ENCODE measurements at regions not wholly inside any gene's neighbourhood (a gene's known extent, or its start where the extent isn't known, plus 50 kb on each side); places are given as distances from the start of the nearest gene placed in this dataset.

GRCh38 chr1:201762381-201762780, 66.6 kb upstream of the IPO9 start:
- peaks cover 13 to 29% of the 10 kb centered on the region in 2 donors for H3K4me1 ChIP-seq (ENCODE audit: control insufficient read depth in 1 of 2, insufficient read depth in 2 of 2, low read length in 2 of 2)
- intact Hi-C loops (cut with DNase I): no loop called here
- peak overlapping the region; percentile 40 to 67 for H3K27ac ChIP-seq (ENCODE audit: low read depth in 1 of 2, low read length in 2 of 2)

DNA sequence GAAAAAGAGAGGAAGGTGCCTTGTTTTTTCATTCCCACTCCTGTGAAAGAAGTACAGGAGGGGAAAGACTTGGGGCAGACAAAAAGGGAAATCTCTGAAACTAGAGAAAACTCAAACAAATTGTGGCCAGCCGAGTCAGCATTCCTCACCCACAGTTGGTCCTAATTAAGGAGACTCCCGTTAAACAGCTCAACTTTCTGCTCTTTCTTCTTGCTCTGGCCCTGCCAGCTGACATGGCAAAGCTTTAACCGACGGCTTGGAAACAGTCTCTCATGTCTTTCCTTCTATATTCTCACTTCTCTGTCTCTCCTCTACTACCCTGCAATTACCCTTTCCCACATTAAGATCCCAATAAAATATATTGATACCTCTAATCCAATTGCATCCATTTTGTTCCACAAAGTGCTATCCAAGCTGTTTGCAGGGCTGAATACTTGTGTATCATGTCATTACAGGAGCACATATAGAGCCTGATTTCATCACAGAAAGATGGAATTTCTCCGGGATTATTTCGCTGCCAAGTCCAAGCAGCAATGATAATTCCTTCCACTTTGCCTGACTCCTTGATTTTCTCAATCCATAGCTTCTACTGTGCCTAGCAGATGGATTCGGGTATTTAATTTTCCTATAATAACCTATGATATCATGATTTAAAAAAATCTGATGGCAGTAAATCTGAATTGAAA, 65.4 kb upstream of the IPO9 start:
- Histone ChIP-seq H3K27me3 (ENCODE audit: control insufficient read depth in 1 of 2, insufficient read depth in 2 of 2, low read length in 1 of 2) (no peaks in the 10 kb centered on the region), H3K4me1 (ENCODE audit: control insufficient read depth in 1 of 2, insufficient read depth in 2 of 2, low read length in 2 of 2) (peaks cover 16 to 32% of the 10 kb centered on the region in 2 donors), H3K4me3 (ENCODE audit: low read length in 2 of 2) (no peak overlapping the region), H3K9me3 (ENCODE audit: control insufficient read depth, low read length) (no peaks in the 10 kb centered on the region), H3K27ac (ENCODE audit: low read depth in 1 of 2, low read length in 2 of 2) (peak overlapping the region; percentile 76 to 93), H3K36me3 (ENCODE audit: control insufficient read depth in 1 of 2, insufficient read depth in 2 of 2, low read length in 1 of 2) (no peaks in the 10 kb centered on the region)
- intact Hi-C loops (cut with DNase I): no loop called here
- WGBS, 2 donors: 15 to 17% methylated on average over 7 of the region's 7 CpGs
- DNase-seq: no peak
- ATAC-seq (ENCODE audit: low FRiP score): no peak

More at GRCh38 chr1:201762381-201762780, 66.6 kb upstream of the IPO9 start:
- Histone ChIP-seq H3K36me3 (ENCODE audit: control insufficient read depth in 1 of 2, insufficient read depth in 2 of 2, low read length in 1 of 2) (no peaks in the 10 kb centered on the region), H3K27me3 (ENCODE audit: control insufficient read depth in 1 of 2, insufficient read depth in 2 of 2, low read length in 1 of 2) (no peaks in the 10 kb centered on the region), H3K4me3 (ENCODE audit: low read length in 2 of 2) (no peak overlapping the region), H3K9me3 (ENCODE audit: control insufficient read depth, low read length) (no peaks in the 10 kb centered on the region)
- 55 to 58% methylated on average over 2 of the region's 2 CpGs for WGBS, 2 donors
- ATAC-seq (ENCODE audit: low FRiP score): no peak
- no peak for DNase-seq

DNA sequence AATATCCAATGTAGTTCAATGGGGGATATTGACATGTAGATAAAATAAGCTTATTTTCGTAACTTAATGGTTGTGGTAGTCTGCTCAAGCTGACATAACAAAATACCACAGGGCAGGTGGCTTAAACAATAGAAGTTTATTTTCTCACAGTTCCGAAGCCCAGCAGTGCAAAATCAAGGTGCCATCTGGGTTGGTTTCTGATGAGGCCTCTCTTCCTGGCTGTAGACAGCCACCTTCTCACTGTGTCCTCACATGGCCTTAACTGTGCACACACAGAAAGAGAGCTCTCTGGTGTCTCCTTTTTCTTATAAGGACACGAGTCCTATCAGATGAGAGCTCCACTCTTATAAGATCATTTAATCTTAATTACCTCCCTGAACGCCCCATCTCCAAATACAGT, 64.8 kb upstream of the IPO9 start:
- peaks cover 16 to 37% of the 10 kb centered on the region in 2 donors for H3K4me1 ChIP-seq (ENCODE audit: control insufficient read depth in 1 of 2, insufficient read depth in 2 of 2, low read length in 2 of 2)

GRCh38 chr1:201764579-201764978, 64.4 kb upstream of the IPO9 start:
- Histone ChIP-seq H3K9me3 (ENCODE audit: control insufficient read depth, low read length) (no peaks in the 10 kb centered on the region), H3K36me3 (ENCODE audit: control insufficient read depth in 1 of 2, insufficient read depth in 2 of 2, low read length in 1 of 2) (no peaks in the 10 kb centered on the region), H3K27me3 (ENCODE audit: control insufficient read depth in 1 of 2, insufficient read depth in 2 of 2, low read length in 1 of 2) (no peaks in the 10 kb centered on the region), H3K4me3 (ENCODE audit: low read length in 2 of 2) (no peak overlapping the region), H3K4me1 (ENCODE audit: control insufficient read depth in 1 of 2, insufficient read depth in 2 of 2, low read length in 2 of 2) (peaks cover 16 to 38% of the 10 kb centered on the region in 2 donors), H3K27ac (ENCODE audit: low read depth in 1 of 2, low read length in 2 of 2) (peak overlapping the region; percentile 28 to 48)
- DNase-seq: no peak
- no peak for ATAC-seq (ENCODE audit: low FRiP score)
- intact Hi-C loops (cut with DNase I): no loop called here
- WGBS, 2 donors: 90 to 93% methylated on average over 2 of the region's 2 CpGs

More for the DNA sequence above, 64.8 kb upstream of the IPO9 start:
- intact Hi-C loops (cut with DNase I): no loop called here
- DNase-seq: no peak
- WGBS, 2 donors: 82 to 84% methylated on average over 4 of the region's 4 CpGs
- Histone ChIP-seq H3K4me3 (ENCODE audit: low read length in 2 of 2) (no peak overlapping the region), H3K27ac (ENCODE audit: low read depth in 1 of 2, low read length in 2 of 2) (peak overlapping the region; percentile 76 to 93), H3K27me3 (ENCODE audit: control insufficient read depth in 1 of 2, insufficient read depth in 2 of 2, low read length in 1 of 2) (no peaks in the 10 kb centered on the region), H3K9me3 (ENCODE audit: control insufficient read depth, low read length) (no peaks in the 10 kb centered on the region), H3K36me3 (ENCODE audit: control insufficient read depth in 1 of 2, insufficient read depth in 2 of 2, low read length in 1 of 2) (no peaks in the 10 kb centered on the region)
- no peak for ATAC-seq (ENCODE audit: low FRiP score)

DNA sequence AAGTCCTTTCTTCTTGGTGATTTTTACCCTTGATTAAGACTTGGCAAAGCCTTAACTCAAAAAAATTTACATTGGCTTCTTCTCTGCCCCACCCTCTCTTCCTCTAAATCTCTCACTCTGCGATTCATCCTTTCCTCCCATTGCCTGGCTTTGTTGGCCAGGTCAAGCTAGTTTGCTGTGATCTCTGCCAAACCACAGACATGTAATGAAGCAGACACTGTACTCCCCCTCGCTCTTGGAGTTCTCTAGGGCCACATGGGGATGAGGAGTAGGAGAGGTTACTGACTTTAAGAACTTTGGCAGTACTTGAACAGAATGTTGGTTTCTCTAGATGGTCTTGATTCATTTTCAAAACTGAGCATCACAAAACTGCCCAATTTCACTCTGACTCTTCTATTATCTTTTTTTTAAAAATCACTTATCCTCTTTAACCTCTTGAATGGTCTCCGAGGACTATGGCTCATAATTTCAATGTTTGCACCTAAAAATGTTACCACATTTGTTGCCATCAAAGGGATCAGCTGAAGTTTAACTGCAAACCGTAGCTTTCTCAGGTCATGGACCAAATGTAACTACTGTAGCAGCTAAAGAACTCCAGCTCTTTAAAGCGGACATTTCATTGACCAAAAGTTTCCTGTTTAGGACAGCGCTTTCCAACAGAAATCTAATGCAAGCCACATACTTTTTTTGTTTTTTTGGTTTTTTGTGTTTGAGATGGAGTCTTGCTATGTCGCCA, 62.7 kb upstream of the IPO9 start:
- H3K27ac ChIP-seq (ENCODE audit: low read depth in 1 of 2, low read length in 2 of 2): peak overlapping the region in 1 of 2 donors; percentile 68
- no peaks in the 10 kb centered on the region for H3K9me3 ChIP-seq (ENCODE audit: control insufficient read depth, low read length)
- H3K27me3 ChIP-seq (ENCODE audit: control insufficient read depth in 1 of 2, insufficient read depth in 2 of 2, low read length in 1 of 2): no peaks in the 10 kb centered on the region
- peak; percentile 68 for ATAC-seq (ENCODE audit: low FRiP score)
- WGBS, 2 donors: 63 to 64% methylated on average over 7 of the region's 7 CpGs
- intact Hi-C loops (cut with DNase I): no loop called here
- no peaks in the 10 kb centered on the region for H3K36me3 ChIP-seq (ENCODE audit: control insufficient read depth in 1 of 2, insufficient read depth in 2 of 2, low read length in 1 of 2)
- DNase-seq: no peak
- no peak overlapping the region for H3K4me3 ChIP-seq (ENCODE audit: low read length in 2 of 2)
- H3K4me1 ChIP-seq (ENCODE audit: control insufficient read depth in 1 of 2, insufficient read depth in 2 of 2, low read length in 2 of 2): peaks cover 9 to 31% of the 10 kb centered on the region in 2 donors

- Histone ChIP-seq H3K9me3 (ENCODE audit: control insufficient read depth, low read length) (no peaks in the 10 kb centered on the region), H3K27me3 (ENCODE audit: control insufficient read depth in 1 of 2, insufficient read depth in 2 of 2, low read length in 1 of 2) (no peaks in the 10 kb centered on the region), H3K4me3 (ENCODE audit: low read length in 2 of 2) (no peak overlapping the region), H3K27ac (ENCODE audit: low read depth in 1 of 2, low read length in 2 of 2) (no peak overlapping the region), H3K4me1 (ENCODE audit: control insufficient read depth in 1 of 2, insufficient read depth in 2 of 2, low read length in 2 of 2) (peaks cover 8 to 30% of the 10 kb centered on the region in 2 donors), H3K36me3 (ENCODE audit: control insufficient read depth in 1 of 2, insufficient read depth in 2 of 2, low read length in 1 of 2) (no peaks in the 10 kb centered on the region)
- intact Hi-C loops (cut with DNase I): no loop called here
- ATAC-seq (ENCODE audit: low FRiP score): no peak
- 93 to 95% methylated on average over 6 of the region's 6 CpGs for WGBS, 2 donors
- no peak for DNase-seq
These were observed 61.6 kb upstream of the IPO9 start for GRCh38 chr1:201767339-201767738.

DNA sequence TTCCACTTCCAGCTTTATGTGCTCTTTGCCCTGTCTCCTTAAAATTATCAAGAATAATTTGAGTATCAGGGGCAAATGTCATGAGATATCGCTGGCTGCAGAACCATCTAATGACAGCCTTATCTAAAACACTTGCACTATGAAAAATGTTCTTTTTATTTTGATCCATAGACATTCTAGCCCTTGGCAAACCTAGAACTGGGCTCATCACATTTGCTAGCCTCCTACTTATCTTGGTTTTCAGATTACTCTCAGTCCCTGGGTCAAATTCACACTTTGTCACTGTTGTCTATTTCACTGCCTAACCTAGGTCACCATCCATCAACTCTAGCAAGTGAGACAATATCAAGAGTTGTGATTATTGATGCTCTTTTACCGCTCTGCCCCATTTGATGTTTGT, 59.9 kb upstream of the IPO9 start:
- no peaks in the 10 kb centered on the region for H3K9me3 ChIP-seq (ENCODE audit: control insufficient read depth, low read length)
- DNase-seq: no peak
- no peak for ATAC-seq (ENCODE audit: low FRiP score)
- peak overlapping the region; percentile 25 to 57 for H3K27ac ChIP-seq (ENCODE audit: low read depth in 1 of 2, low read length in 2 of 2)
- H3K36me3 ChIP-seq (ENCODE audit: control insufficient read depth in 1 of 2, insufficient read depth in 2 of 2, low read length in 1 of 2): no peaks in the 10 kb centered on the region
- no peak overlapping the region for H3K4me3 ChIP-seq (ENCODE audit: low read length in 2 of 2)
- H3K27me3 ChIP-seq (ENCODE audit: control insufficient read depth in 1 of 2, insufficient read depth in 2 of 2, low read length in 1 of 2): no peaks in the 10 kb centered on the region
- intact Hi-C loops (cut with DNase I): no loop called here
- peaks cover 4 to 26% of the 10 kb centered on the region in 2 donors for H3K4me1 ChIP-seq (ENCODE audit: control insufficient read depth in 1 of 2, insufficient read depth in 2 of 2, low read length in 2 of 2)
- 66 to 72% methylated on average over 2 of the region's 2 CpGs for WGBS, 2 donors

- DNase-seq: peak in 1 of 2 donors; percentile 83
- Histone ChIP-seq H3K9me3 (ENCODE audit: control insufficient read depth, low read length) (no peaks in the 10 kb centered on the region), H3K4me3 (ENCODE audit: low read length in 2 of 2) (no peak overlapping the region), H3K27ac (ENCODE audit: low read depth in 1 of 2, low read length in 2 of 2) (peak overlapping the region in 1 of 2 donors; percentile 50), H3K4me1 (ENCODE audit: control insufficient read depth in 1 of 2, insufficient read depth in 2 of 2, low read length in 2 of 2) (peaks cover 4 to 25% of the 10 kb centered on the region in 2 donors), H3K36me3 (ENCODE audit: control insufficient read depth in 1 of 2, insufficient read depth in 2 of 2, low read length in 1 of 2) (no peaks in the 10 kb centered on the region), H3K27me3 (ENCODE audit: control insufficient read depth in 1 of 2, insufficient read depth in 2 of 2, low read length in 1 of 2) (no peaks in the 10 kb centered on the region)
- WGBS, 2 donors: 0 to 5% methylated on average over 3 of the region's 3 CpGs
- peak; percentile 90 for ATAC-seq (ENCODE audit: low FRiP score)
- intact Hi-C loops (cut with DNase I): no loop called here
These were observed 59.0 kb upstream of the IPO9 start for GRCh38 chr1:201769966-201770365.

DNA sequence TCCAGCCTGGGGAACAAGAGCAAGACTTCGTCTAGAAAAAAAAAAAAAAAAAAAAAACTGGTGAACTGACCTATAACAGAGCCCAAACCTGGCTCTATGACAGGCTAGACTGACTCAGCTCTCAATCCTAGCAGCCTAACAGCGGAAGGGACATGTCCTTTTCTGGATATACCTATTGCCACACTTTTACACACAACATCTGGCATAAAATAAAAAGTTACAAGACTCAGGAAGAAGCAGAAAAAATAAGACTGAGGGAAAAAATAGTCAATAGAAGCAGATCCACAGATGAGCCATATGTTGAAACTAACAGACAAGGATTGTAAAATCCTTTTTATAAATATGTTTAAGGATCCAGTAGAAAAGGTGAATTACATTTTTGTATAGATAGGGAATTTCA, 57.5 kb upstream of the IPO9 start:
- H3K4me3 ChIP-seq (ENCODE audit: low read length in 2 of 2): no peak overlapping the region
- ATAC-seq (ENCODE audit: low FRiP score) (no peak), DNase-seq (no peak)
- intact Hi-C loops (cut with DNase I): no loop called here
- H3K4me1 ChIP-seq (ENCODE audit: control insufficient read depth in 1 of 2, insufficient read depth in 2 of 2, low read length in 2 of 2): peaks cover 8 to 22% of the 10 kb centered on the region in 2 donors
- WGBS, 2 donors: 81 to 85% methylated on average over 2 of the region's 2 CpGs
- H3K36me3 ChIP-seq (ENCODE audit: control insufficient read depth in 1 of 2, insufficient read depth in 2 of 2, low read length in 1 of 2): no peaks in the 10 kb centered on the region
- H3K27me3 ChIP-seq (ENCODE audit: control insufficient read depth in 1 of 2, insufficient read depth in 2 of 2, low read length in 1 of 2): no peaks in the 10 kb centered on the region
- H3K9me3 ChIP-seq (ENCODE audit: control insufficient read depth, low read length): no peaks in the 10 kb centered on the region
- H3K27ac ChIP-seq (ENCODE audit: low read depth in 1 of 2, low read length in 2 of 2): no peak overlapping the region
